GM18502 (cell line): ENCODE measurements at regions not wholly inside any gene's neighbourhood (a gene's known extent, or its start where the extent isn't known, plus 50 kb on each side); places are given as distances from the start of the nearest gene placed in this dataset.

Experiments used
- ATAC-seq: cut with Tn5 transposase; IDR thresholded peaks from one replicate; pipeline ENCODE4 v1.9.1; 2021; ENCODE audit warnings: mild to moderate bottlenecking; ENCODE audit not compliant: unreplicated experiment, poor library complexity

DNA sequence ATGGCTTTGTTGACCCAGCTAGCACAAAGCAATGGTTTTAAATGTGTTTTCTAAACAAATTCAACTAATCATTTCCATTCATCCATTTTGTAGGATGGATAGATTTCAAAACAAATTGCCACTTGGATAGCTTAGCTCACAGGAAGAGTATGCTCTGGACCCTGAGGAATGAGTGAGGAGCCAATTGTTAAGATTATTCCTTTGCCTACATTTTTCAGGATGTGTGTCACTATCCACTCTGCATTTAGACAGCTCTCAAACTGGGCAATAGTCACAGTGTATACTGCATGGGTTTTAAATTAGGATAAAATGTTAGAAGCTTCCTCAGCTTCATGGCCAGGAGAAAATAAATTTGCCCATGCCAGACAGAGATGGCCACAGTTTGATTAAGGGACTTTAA, 605.6 kb upstream of the TEX47 start:
- ATAC-seq: no peak

DNA sequence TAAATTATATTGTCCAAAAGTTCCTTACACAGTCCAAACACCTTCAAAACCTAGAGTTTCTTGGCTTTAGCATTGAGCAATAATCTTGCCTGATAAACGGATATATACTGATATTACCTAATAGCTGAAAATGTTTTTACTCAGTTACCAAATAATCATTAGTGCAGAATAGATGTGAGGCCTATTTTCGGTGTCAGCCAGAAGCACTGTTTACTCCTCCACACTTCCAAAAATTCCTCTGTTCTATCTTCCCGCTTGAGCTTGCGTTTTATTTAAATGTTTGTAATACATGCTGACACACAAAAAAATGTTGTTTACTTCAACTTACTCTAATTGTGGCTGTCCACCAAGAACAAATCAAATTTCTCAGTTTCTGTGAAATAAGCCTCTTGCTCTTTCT, 606.2 kb upstream of the TEX47 start:
- ATAC-seq: no peak

DNA sequence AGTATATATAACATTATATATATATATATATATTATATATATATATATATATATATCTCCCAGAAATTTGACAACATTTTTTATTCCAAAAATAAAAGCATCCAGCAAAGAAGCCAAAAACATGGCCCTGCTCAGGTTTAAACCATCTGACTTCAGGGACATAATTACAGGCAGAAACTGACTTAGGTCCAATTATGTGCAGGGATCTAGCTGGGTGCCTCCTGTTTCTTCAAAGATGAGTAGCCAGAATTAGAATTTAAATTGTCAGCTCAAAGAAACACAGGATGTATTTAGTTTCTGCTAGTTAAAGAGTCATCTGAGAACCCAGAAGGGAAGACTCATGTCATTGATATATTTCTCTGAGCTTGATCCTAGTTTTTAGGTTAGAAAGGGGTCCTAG, 656.4 kb upstream of the TEX47 start:
- ATAC-seq: no peak

DNA sequence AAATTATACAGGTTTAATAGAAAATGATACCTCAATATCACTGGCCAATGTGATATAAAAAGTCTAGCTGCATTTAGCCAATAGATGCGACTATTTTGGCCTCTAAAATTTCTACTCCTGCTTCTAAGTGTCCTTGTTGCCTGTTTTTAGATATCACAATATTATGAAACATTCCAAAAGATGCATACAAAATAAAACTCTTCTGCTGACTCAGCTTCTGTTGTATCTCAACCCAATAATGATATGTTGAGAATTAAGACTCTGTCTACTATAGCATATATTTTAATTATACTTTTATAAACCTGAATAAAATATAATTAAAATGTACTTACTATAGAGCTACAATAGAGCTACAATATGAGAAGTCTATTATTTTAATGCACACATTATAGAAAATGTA, 661.0 kb upstream of the TEX47 start:
- ATAC-seq: no peak

- ATAC-seq: no peak
Measured at GRCh38 chr7:89458114-89458513, 662.6 kb upstream of the TEX47 start.

GRCh38 chr7:89474456-89474855, 678.9 kb upstream of the TEX47 start:
- ATAC-seq: no peak

- no peak for ATAC-seq
Measured at GRCh38 chr7:89477991-89478390, 676.3 kb upstream of the STEAP1 start.

GRCh38 chr7:89495704-89496103, 658.6 kb upstream of the STEAP1 start:
- no peak for ATAC-seq

GRCh38 chr7:89500084-89500483, 654.2 kb upstream of the STEAP1 start:
- no peak for ATAC-seq

DNA sequence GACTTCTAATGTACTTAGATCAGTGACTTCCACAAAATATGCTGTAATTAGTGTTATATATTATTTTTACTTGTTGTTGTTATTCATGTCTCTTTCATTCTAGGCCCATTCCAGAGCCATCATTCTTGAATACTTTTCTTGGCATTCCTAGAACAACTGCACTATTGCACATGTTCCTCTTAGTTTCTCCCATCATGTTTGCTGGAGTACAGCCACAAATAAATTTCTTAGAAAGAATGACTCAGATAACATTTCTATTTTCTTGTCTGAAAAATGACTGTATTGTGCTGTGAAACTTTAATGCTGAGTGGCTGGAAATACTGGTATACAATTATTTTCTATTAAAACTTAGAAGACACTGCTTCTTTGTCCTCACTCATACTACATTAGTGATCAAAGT, 651.0 kb upstream of the STEAP1 start:
- no peak for ATAC-seq

DNA sequence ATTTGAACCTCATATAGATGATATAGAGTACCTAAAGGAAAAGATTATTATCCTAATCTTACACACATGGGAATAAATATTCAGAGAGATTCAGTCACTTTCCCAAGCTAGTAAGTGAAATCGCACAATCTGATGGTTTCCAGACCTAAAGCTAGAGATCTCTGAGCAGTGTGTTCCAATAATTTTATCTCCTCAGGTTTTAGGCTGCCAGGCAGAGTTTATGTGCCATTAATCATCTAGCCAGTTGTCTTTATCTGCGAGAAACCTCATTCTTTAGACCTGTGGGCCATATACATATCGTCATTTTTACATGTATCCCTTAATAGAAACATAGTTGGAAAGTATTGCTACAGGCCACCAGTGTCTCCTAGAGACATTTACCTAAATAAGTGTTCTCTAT, 647.2 kb upstream of the STEAP1 start:
- no peak for ATAC-seq

- ATAC-seq: no peak
Measured at GRCh38 chr7:89511900-89512299, 642.4 kb upstream of the STEAP1 start.

- ATAC-seq: no peak
Measured at GRCh38 chr7:89514970-89515369, 639.3 kb upstream of the STEAP1 start.

GRCh38 chr7:89517815-89518214, 636.5 kb upstream of the STEAP1 start:
- ATAC-seq: no peak

GRCh38 chr7:89549768-89550167, 604.5 kb upstream of the STEAP1 start:
- ATAC-seq: no peak

GRCh38 chr7:89554209-89554608, 600.1 kb upstream of the STEAP1 start:
- ATAC-seq: no peak

DNA sequence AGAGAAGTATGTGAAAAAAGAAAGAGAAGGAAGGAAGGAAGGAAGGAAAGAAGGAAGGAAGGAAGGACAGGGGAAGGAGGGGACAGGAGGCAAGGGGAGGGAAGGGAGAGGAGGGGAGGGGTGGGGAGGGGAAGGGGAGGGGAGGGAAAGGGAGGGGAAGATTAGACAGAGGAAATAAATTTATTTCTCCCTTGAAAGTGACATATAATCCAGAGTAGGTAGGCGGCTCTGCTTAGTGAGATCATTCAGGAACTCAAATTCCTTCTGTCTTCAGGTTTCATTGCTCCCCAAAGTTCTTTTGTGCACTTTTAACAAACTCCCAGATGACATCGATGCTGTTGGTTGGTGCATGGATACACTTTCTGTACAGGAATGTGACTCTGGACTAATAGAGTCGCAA, 594.7 kb upstream of the STEAP1 start:
- no peak for ATAC-seq

DNA sequence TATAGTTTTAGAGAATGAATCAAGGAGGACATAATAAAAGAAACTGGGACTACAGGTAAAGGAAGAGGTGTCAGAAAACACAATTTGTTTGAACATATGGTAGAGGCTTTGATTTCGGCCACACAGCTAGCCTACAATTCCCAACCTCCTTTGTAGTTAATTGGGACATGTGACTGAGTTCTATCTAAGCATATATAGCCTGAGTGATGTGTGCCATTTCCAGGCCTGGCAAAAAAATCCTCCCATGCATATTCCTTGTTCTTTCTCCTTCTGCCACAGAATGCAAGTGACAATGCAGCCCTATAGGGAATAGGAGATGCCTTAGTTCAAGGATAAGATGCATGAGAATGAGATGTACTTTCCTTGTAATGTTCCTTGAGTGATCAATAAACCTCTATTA, 590.7 kb upstream of the STEAP1 start:
- no peak for ATAC-seq

DNA sequence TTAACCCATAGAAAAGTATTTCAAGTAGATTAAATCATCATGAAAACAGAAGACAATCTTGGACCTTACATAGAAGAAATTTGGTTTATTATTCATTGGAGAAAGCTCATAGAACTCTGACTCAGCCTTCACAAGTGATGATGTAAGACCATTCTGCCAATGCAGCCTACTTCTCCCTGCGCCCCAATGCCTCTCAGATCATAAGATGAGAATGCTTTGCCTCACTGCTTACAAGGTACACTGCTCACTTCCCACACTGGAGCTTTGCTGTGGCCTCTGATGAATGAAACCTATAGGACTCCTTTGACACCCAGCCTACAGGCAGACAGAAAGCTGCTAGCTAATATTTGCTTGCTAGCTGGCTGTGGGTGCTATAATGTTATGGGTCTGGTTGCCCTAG, 569.4 kb upstream of the STEAP1 start:
- no peak for ATAC-seq

DNA sequence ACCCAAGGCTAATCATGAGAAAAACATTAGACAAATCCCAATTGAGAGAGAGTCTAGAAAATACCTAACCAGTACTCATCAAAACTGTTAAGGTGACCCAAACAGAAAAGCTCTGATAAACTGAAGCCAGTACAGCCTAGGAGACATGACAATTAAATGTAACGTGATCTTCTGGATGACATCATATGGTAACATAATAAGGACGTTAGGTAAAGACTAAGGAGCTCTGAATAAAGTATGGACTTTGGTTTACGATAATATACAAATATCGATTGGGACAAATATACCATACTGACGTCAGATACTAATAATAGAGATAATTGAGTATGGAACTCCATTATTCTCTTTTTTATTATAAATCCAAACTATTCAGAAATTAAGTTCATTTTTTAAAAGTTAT, 561.1 kb upstream of the STEAP1 start:
- ATAC-seq: no peak

- no peak for ATAC-seq
Measured at GRCh38 chr7:89602984-89603383, 551.3 kb upstream of the STEAP1 start.

DNA sequence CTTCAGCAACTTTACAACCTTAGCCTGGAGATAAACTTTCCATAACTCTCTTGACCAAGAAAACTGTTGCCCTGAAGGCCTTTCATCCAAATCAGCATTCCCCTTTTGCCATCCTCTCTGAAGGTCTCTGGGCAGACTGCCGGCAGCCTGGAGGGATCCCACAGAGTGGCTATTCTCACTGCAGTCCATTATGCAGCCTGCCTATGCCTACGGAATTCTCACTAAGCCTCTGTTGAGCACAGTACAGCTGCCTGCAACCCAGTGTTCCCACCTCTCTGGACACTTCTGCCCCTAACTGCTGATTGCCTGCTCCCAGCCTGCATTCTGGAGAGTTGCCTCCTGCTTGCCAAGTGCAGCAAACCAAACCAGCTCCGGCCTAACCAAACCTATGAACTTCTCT, 548.9 kb upstream of the STEAP1 start:
- no peak for ATAC-seq

DNA sequence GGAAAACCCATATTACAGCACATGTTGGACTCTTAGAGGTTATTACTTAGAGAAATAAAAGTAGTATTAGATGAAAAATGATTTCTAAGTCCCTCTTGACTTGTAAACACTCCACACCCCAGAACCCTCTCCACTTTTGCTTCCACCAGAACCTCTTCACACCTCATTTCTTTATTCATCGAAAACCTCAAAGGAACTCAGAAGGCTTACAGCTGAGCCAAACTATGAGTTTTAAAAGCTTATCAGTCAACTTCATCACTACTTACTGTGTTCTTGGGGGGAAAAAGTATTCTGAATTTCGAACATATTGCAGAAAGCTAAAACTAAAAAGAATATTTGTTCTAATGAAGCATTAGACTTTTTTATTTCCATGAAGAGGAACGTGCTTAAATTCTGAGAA, 547.8 kb upstream of the STEAP1 start:
- no peak for ATAC-seq
